K562 (cell line): ENCODE measurements at regions not wholly inside any gene's neighbourhood (a gene's known extent, or its start where the extent isn't known, plus 50 kb on each side); places are given as distances from the start of the nearest gene placed in this dataset.

ENCODE experiments used
- ATAC-seq: fragments of 200-7000 bp; cut with Tn5 transposase; 3 replicates; pipeline ENCODE4 v1.9.1; 2020; ENCODE audit warnings: moderate library complexity
- BruUV-seq: library from RNA; stranded (reverse); fragments of 400-500 nt; replicated peaks from 2 replicates; lab custom pipeline; 2021; lab: Mats Ljungman, UMichigan
- CTCF ChIA-PET: fragments of 300-600 bp; formaldehyde crosslinking; extraction: SDS; loops from one replicate; lab custom pipeline; 2021; ENCODE audit warnings: low intra/inter-chr PET ratio; lab: Yijun Ruan, JAX
- POLR2A ChIA-PET: fragments of 300-600, 350-650 bp; sonication (Branson Sonifier 250); formaldehyde crosslinking; extraction: SDS; loops from one replicate; lab custom pipeline; 2021; ENCODE audit warnings: antibody characterized with exemption, inconsistent platforms; lab: Yijun Ruan, JAX
- DNase-seq, 4 experiments: peaks; one replicate each; pipeline versions ENCODE4 v3.0.0 to v3.0.0-alpha.2; 2011 to 2018; ENCODE audit warnings: low spot score in 3 of 4, mixed read lengths in 3 of 4; ENCODE audit errors: extremely low read depth in 1 of 4
- FAIRE-seq: peaks from 2 replicates; lab custom pipeline; 2011; peaks lifted over from hg19 to GRCh38; lab: Jason Lieb, UNC
- H2AFZ ChIP-seq: 2 replicates; pipeline ENCODE4 v1.6.0; 2011; ENCODE audit warnings: low read depth, low read length, control low read depth, inconsistent platforms
- H3K27ac ChIP-seq: fragments of 200-600 bp; 3 replicates; pipeline ENCODE4 v1.8.0; 2011; ENCODE audit warnings: low read depth, mild to moderate bottlenecking, control low read depth, inconsistent platforms, low read length, moderate library complexity, mixed read lengths; ENCODE audit errors: extremely low read depth
- H3K27me3 ChIP-seq, 2 experiments: fragments of 300-600 bp in 1 of 2; 2 replicates in 1 of 2; 3 replicates in 1 of 2; pipeline versions ENCODE4 v1.6.0 to v1.8.0; 2011; ENCODE audit warnings: inconsistent platforms in 2 of 2, low read length in 2 of 2, mild to moderate bottlenecking in 1 of 2, mixed read lengths in 1 of 2, moderate library complexity in 1 of 2; ENCODE audit not compliant: control insufficient read depth in 2 of 2, insufficient read depth in 2 of 2
- H3K36me3 ChIP-seq: fragments of 300-600 bp; 3 replicates; pipeline ENCODE4 v1.8.0; 2011; ENCODE audit warnings: mild to moderate bottlenecking, low read length, inconsistent platforms; ENCODE audit not compliant: control insufficient read depth, insufficient read depth
- H3K4me1 ChIP-seq, 2 experiments: fragments of 200-600 bp in 1 of 2; replicated peaks in 1 of 2; 2 replicates in 1 of 2; 3 replicates in 1 of 2; pipeline versions ENCODE4 v1.5.1 to v1.8.0; 2011; ENCODE audit warnings: inconsistent platforms in 2 of 2, low read length in 2 of 2, mild to moderate bottlenecking in 1 of 2, mixed read lengths in 1 of 2, moderate library complexity in 1 of 2; ENCODE audit not compliant: control insufficient read depth in 2 of 2, insufficient read depth in 2 of 2
- H3K4me2 ChIP-seq: 2 replicates; pipeline ENCODE4 v1.6.1; 2011; ENCODE audit warnings: low read length, control low read depth, inconsistent platforms, mixed read lengths; ENCODE audit not compliant: insufficient read depth
- H3K4me3 ChIP-seq: fragments of 200-600 bp; sonication (generic), shearing (Covaris generic); 2 replicates; pipeline ENCODE4 v1.5.1; 2016; ENCODE audit warnings: control low read depth, inconsistent platforms
- H3K79me2 ChIP-seq: fragments of 200-600 bp; 3 replicates; pipeline ENCODE4 v1.8.0; 2011; ENCODE audit warnings: low read length, inconsistent platforms; ENCODE audit not compliant: control insufficient read depth, insufficient read depth
- H3K9ac ChIP-seq, 2 experiments: 2 replicates each; pipeline versions ENCODE4 v1.6.0 to v1.6.1; 2011; ENCODE audit warnings: low read depth in 2 of 2, low read length in 2 of 2, control low read depth in 1 of 2, inconsistent platforms in 1 of 2, mild to moderate bottlenecking in 1 of 2, mixed read lengths in 1 of 2; ENCODE audit not compliant: insufficient read depth in 1 of 2
- H3K9me1 ChIP-seq: one replicate; pipeline ENCODE4 v1.6.0; 2011; ENCODE audit warnings: inconsistent platforms, mild to moderate bottlenecking, low read length, moderate library complexity; ENCODE audit not compliant: control insufficient read depth, insufficient read depth
- H3K9me3 ChIP-seq: replicated peaks from 2 replicates; pipeline ENCODE4 v1.5.1; 2011; ENCODE audit warnings: low read depth, low read length, inconsistent platforms; ENCODE audit not compliant: control insufficient read depth, insufficient read depth
- H4K20me1 ChIP-seq: replicated peaks from 2 replicates; pipeline ENCODE4 v1.6.1; 2011; ENCODE audit warnings: low read length, inconsistent platforms, mixed read lengths; ENCODE audit not compliant: control insufficient read depth, insufficient read depth
- ADNP ChIP-seq: fragments of 200-800 bp; sonication (Bioruptor generic); IDR thresholded peaks from 2 replicates; pipeline ENCODE4 v1.6.1; 2016; ENCODE audit warnings: missing genetic modification characterization, missing compliant biosample characterization
- BDP1 ChIP-seq: IDR thresholded peaks from 3 replicates; pipeline ENCODE4 v1.6.1; 2011; ENCODE audit not compliant: insufficient read length, insufficient read depth
- CREB3 ChIP-seq: fragments of 450-650 bp; conservative IDR thresholded peaks from 2 replicates; pipeline ENCODE4 v1.6.1; 2016; ENCODE audit warnings: missing genetic modification characterization, low read depth, mild to moderate bottlenecking, missing compliant biosample characterization, moderate library complexity
- EP400 ChIP-seq: fragments of 450-650 bp; IDR thresholded peaks from 2 replicates; pipeline ENCODE4 v1.6.1; 2017; ENCODE audit warnings: antibody characterized with exemption, mild to moderate bottlenecking, moderate library complexity
- ETV6 ChIP-seq, 3 experiments: fragments of 150-350 bp in 1 of 3; sonication (generic) in 1 of 3; formaldehyde crosslinking in 1 of 3; IDR thresholded peaks; 2 replicates each; pipeline versions ENCODE4 v1.6.1 to v1.8.0; 2014 to 2022; ENCODE audit warnings: borderline replicate concordance in 2 of 3, low read depth in 2 of 3, antibody characterized with exemption in 1 of 3, low read length in 1 of 3, mild to moderate bottlenecking in 1 of 3, missing genetic modification reagents in 1 of 3
- FOXA1 ChIP-seq: fragments of 450-650 bp; IDR thresholded peaks from 2 replicates; pipeline ENCODE4 v1.6.1; 2016; ENCODE audit warnings: mild to moderate bottlenecking, borderline replicate concordance
- HNRNPL ChIP-seq: fragments of 200-400 bp; formaldehyde crosslinking; IDR thresholded peaks from 2 replicates; pipeline ENCODE4 v1.6.1; 2017; ENCODE audit warnings: low read depth, mild to moderate bottlenecking, low read length
- STAG1 ChIP-seq: sonication (generic); formaldehyde crosslinking; IDR thresholded peaks from 2 replicates; pipeline ENCODE4 v1.5.0; 2020; ENCODE audit warnings: missing genetic modification reagents, borderline replicate concordance
- TSC22D4 ChIP-seq: fragments of 450-650 bp; IDR thresholded peaks from 2 replicates; pipeline ENCODE4 v1.6.1; 2016; ENCODE audit warnings: missing genetic modification characterization, missing biosample characterization, control low read depth
- ZKSCAN1 ChIP-seq: fragments of 150-350 bp; IDR thresholded peaks from 2 replicates; pipeline ENCODE4 v1.6.1; 2016; ENCODE audit warnings: low read depth, low read length
- ZNF507 ChIP-seq: conservative IDR thresholded peaks from 2 replicates; pipeline ENCODE4 v1.6.1; 2017; ENCODE audit warnings: missing genetic modification characterization, missing compliant biosample characterization
- WGBS: fragments of 100-300 bp; shearing (Covaris generic); methylation state at CpG from one replicate; pipeline ENCODE4 v1.1.6; 2016; ENCODE audit warnings: low coverage, mixed read lengths; ENCODE audit not compliant: insufficient coverage; ENCODE audit errors: missing lambda C conversion rate; 5-methylcytosine and 5-hydroxymethylcytosine counted together
- in situ Hi-C: fragments of 300-500 bp; cut with MboI; formaldehyde crosslinking; loops from 4 replicates; pipeline ENCODE4 v1.15.0; 2018; ENCODE audit warnings: inconsistent platforms, mixed read lengths
- intact Hi-C: fragments of 100-400 bp; cut with micrococcal nuclease; formaldehyde crosslinking; loops from 2 replicates; pipeline ENCODE4 v1.14.2; 2022
- TF ChIP-seq, protein P1 (sequence below): sonication (generic); formaldehyde crosslinking; IDR thresholded peaks from 2 replicates; pipeline ENCODE4 v1.8.0; 2022; ENCODE audit warnings: missing genetic modification reagents, mild to moderate bottlenecking, borderline replicate concordance
- TF ChIP-seq, protein P2 (sequence below), 3 experiments: fragments of 200-800 bp in 1 of 3; sonication (Bioruptor generic) in 1 of 3; sonication (generic) in 1 of 3; formaldehyde crosslinking in 1 of 3; IDR thresholded peaks; 2 replicates each; pipeline versions ENCODE4 v1.6.1 to v1.8.0; 2016 to 2022; ENCODE audit warnings: mild to moderate bottlenecking in 2 of 3, missing compliant biosample characterization in 2 of 3, missing genetic modification characterization in 2 of 3, missing genetic modification reagents in 1 of 3

GRCh38 chr3:65079560-65079959 is 391.8 kb upstream of the ADAMTS9 start:
- ATAC-seq (no peak), FAIRE-seq (no peak), DNase-seq (no peak)
- Histone ChIP-seq H3K36me3 (no peaks in the 10 kb centered on the region), H3K27ac (no peak overlapping the region), H3K9ac (no peak overlapping the region), H3K4me3 (no peak overlapping the region), H3K9me3 (no peaks in the 10 kb centered on the region), H2AFZ (no peak overlapping the region), H3K4me1 (no peaks in the 10 kb centered on the region; a peak in 1 of 5 replicates), H3K79me2 (no peaks in the 10 kb centered on the region), H4K20me1 (no peaks in the 10 kb centered on the region), H3K9me1 (no peaks in the 10 kb centered on the region), H3K4me2 (no peak overlapping the region), H3K27me3 (no peaks in the 10 kb centered on the region)
- TF ChIP-seq ADNP (tag) (no peak), ZKSCAN1 (no peak), TSC22D4 (tag) (no peak), HNRNPL (no peak), FOXA1 (no peak), STAG1 (no peak), BDP1 (no peak), ZNF507 (no peak), EP400 (no peak), CREB3 (no peak), ETV6 (IDR thresholded peaks at IDR 0.05; ENCODE audit: borderline replicate concordance in 1 of 2, low read depth in 2 of 2, low read length in 1 of 2) (no peak), ETV6 (CRISPR knock-in tag; IDR thresholded peaks at IDR 0.05; ENCODE audit: borderline replicate concordance) (no peak)
- TF ChIP-seq, protein P1, sequence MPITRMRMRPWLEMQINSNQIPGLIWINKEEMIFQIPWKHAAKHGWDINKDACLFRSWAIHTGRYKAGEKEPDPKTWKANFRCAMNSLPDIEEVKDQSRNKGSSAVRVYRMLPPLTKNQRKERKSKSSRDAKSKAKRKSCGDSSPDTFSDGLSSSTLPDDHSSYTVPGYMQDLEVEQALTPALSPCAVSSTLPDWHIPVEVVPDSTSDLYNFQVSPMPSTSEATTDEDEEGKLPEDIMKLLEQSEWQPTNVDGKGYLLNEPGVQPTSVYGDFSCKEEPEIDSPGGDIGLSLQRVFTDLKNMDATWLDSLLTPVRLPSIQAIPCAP (CRISPR knock-in tag), result no peak
- TF ChIP-seq, protein P2, sequence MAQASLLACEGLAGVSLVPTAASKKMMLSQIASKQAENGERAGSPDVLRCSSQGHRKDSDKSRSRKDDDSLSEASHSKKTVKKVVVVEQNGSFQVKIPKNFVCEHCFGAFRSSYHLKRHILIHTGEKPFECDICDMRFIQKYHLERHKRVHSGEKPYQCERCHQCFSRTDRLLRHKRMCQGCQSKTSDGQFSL (CRISPR knock-in tag; IDR thresholded peaks at IDR 0.05), result no peak
- TF ChIP-seq, protein P2 (tag; IDR thresholded peaks at IDR 0.05), result no peak
- intact Hi-C loops, result loop anchor here (2.0 kb wide), 1 partner anchor 55 kb away; no protein-coding TSS in a partner anchor
- POLR2A ChIA-PET, result no interaction called here
- no TSS peak for BruUV-seq
- 17% methylated on average over 5 of the region's 5 CpGs for WGBS
- in situ Hi-C loops, result no loop called here
- CTCF ChIA-PET, result no interaction called here
